NCI-H2196 (cell line): ENCODE measurements at regions not wholly inside any gene's neighbourhood (a gene's known extent, or its start where the extent isn't known, plus 50 kb on each side); places are given as distances from the start of the nearest gene placed in this dataset.

Source experiments
- DNase-seq: peaks from one replicate; lab custom pipeline; 2025; ENCODE audit not compliant: unreplicated experiment; lab: John Stamatoyannopoulos, UW

- no peak for DNase-seq
Observed at GRCh38 chr6:12577124-12577850, 139.3 kb upstream of the PHACTR1 start.

- DNase-seq, result no peak
Observed at GRCh38 chr6:12578097-12578496, 138.5 kb upstream of the PHACTR1 start.

- DNase-seq, result no peak
Observed at GRCh38 chr6:12578751-12579150, 137.8 kb upstream of the PHACTR1 start.

GRCh38 chr6:12580290-12580689, 136.3 kb upstream of the PHACTR1 start:
- DNase-seq, result no peak

GRCh38 chr6:12582421-12583110, 134.0 kb upstream of the PHACTR1 start:
- DNase-seq, result no peak

- no peak for DNase-seq
Observed at GRCh38 chr6:12584631-12585405, 131.7 kb upstream of the PHACTR1 start.

- DNase-seq, result no peak
Observed at GRCh38 chr6:12585497-12585958, 131.0 kb upstream of the PHACTR1 start.

GRCh38 chr6:12586721-12587480, 129.7 kb upstream of the PHACTR1 start:
- DNase-seq, result no peak

GRCh38 chr6:12590901-12591300, 125.7 kb upstream of the PHACTR1 start:
- no peak for DNase-seq

GRCh38 chr6:12592634-12593033, 123.9 kb upstream of the PHACTR1 start:
- no peak for DNase-seq

- DNase-seq, result no peak
Observed at GRCh38 chr6:12593771-12594529, 122.6 kb upstream of the PHACTR1 start.

- DNase-seq, result no peak
Observed at GRCh38 chr6:12594530-12594893, 122.1 kb upstream of the PHACTR1 start.

GRCh38 chr6:12595161-12595811, 121.3 kb upstream of the PHACTR1 start:
- DNase-seq, result no peak

- DNase-seq, result no peak
Observed at GRCh38 chr6:12596731-12597130, 119.8 kb upstream of the PHACTR1 start.

GRCh38 chr6:12598919-12599318, 117.6 kb upstream of the PHACTR1 start:
- no peak for DNase-seq

- no peak for DNase-seq
Observed at GRCh38 chr6:12601881-12602280, 114.7 kb upstream of the PHACTR1 start.

- no peak for DNase-seq
Observed at GRCh38 chr6:12602342-12602741, 114.2 kb upstream of the PHACTR1 start.

- peak; percentile 2 for DNase-seq
Observed at GRCh38 chr6:12602951-12603672, 113.5 kb upstream of the PHACTR1 start.

GRCh38 chr6:12603673-12604049, 112.9 kb upstream of the PHACTR1 start:
- DNase-seq, result no peak
